Liver (tissue), 8 donors: ENCODE measurements at regions not wholly inside any gene's neighbourhood (a gene's known extent, or its start where the extent isn't known, plus 50 kb on each side); places are given as distances from the start of the nearest gene placed in this dataset.

ENCODE experiments used
- DNase-seq: peaks from one replicate; pipeline ENCODE4 v3.0.0-alpha.2; 2017; ENCODE audit warnings: low spot score
- H3K27ac ChIP-seq, 2 donors: one replicate each; pipeline ENCODE4 v1.7.0; 2013; ENCODE audit warnings: inconsistent platforms in 2 of 2, low read length in 2 of 2, control low read depth in 1 of 2, low read depth in 1 of 2, mild to moderate bottlenecking in 1 of 2
- H3K27me3 ChIP-seq, 4 donors: one replicate each; pipeline versions ENCODE4 v1.6.1 to v1.7.0; 2013; ENCODE audit warnings: low read length in 3 of 4, inconsistent platforms in 1 of 4, mild to moderate bottlenecking in 1 of 4, moderate library complexity in 1 of 4; ENCODE audit not compliant: control insufficient read depth in 4 of 4, insufficient read depth in 4 of 4
- H3K36me3 ChIP-seq, 4 donors: one replicate each; pipeline versions ENCODE4 v1.6.1 to v1.7.0; 2013; ENCODE audit warnings: low read length in 3 of 4, mild to moderate bottlenecking in 3 of 4, low read depth in 1 of 4, moderate library complexity in 1 of 4; ENCODE audit not compliant: control insufficient read depth in 4 of 4, insufficient read depth in 3 of 4
- H3K4me1 ChIP-seq, 4 donors: one replicate each; pipeline versions ENCODE4 v1.6.1 to v1.7.0; 2013; ENCODE audit warnings: low read length in 3 of 4, mild to moderate bottlenecking in 3 of 4, moderate library complexity in 1 of 4; ENCODE audit not compliant: control insufficient read depth in 4 of 4, insufficient read depth in 4 of 4
- H3K4me3 ChIP-seq, 3 donors: one replicate each; pipeline versions ENCODE4 v1.6.1 to v1.7.0; 2013; ENCODE audit warnings: low read length in 3 of 3, control low read depth in 1 of 3, low read depth in 1 of 3, mild to moderate bottlenecking in 1 of 3
- H3K9ac ChIP-seq, 2 donors: one replicate each; pipeline ENCODE4 v1.7.0; 2013; ENCODE audit warnings: low read length in 2 of 2, mild to moderate bottlenecking in 2 of 2, moderate library complexity in 2 of 2, control low read depth in 1 of 2, low read depth in 1 of 2
- H3K9me3 ChIP-seq, 4 donors: one replicate each; pipeline versions ENCODE4 v1.6.1 to v1.7.0; 2013; ENCODE audit warnings: low read length in 3 of 4; ENCODE audit not compliant: control insufficient read depth in 4 of 4
- FOXA1 ChIP-seq: IDR thresholded peaks from 2 replicates; pipeline ENCODE4 v1.6.1; 2016; ENCODE audit warnings: antibody characterized with exemption
- FOXA2 ChIP-seq: IDR thresholded peaks from 2 replicates; pipeline ENCODE4 v1.6.1; 2016; ENCODE audit warnings: antibody characterized with exemption
- GABPA ChIP-seq, 2 donors: IDR thresholded peaks in 1 of 2; conservative IDR thresholded peaks in 1 of 2; 2 replicates each; pipeline ENCODE4 v1.6.1; 2016; ENCODE audit warnings: antibody characterized with exemption in 2 of 2, mild to moderate bottlenecking in 1 of 2, moderate library complexity in 1 of 2
- HNF4A ChIP-seq, 2 donors: conservative IDR thresholded peaks; 2 replicates each; pipeline ENCODE4 v1.6.1; 2016; ENCODE audit warnings: antibody characterized with exemption in 2 of 2, mild to moderate bottlenecking in 2 of 2
- HNF4G ChIP-seq: IDR thresholded peaks from 2 replicates; pipeline ENCODE4 v1.6.1; 2016; ENCODE audit warnings: antibody characterized with exemption
- JUND ChIP-seq, 2 donors: IDR thresholded peaks; 2 replicates each; pipeline ENCODE4 v1.6.1; 2016; ENCODE audit warnings: antibody characterized with exemption in 2 of 2
- NR2F2 ChIP-seq: IDR thresholded peaks from 2 replicates; pipeline ENCODE4 v1.6.1; 2016; ENCODE audit warnings: antibody characterized with exemption
- RAD21 ChIP-seq, 2 donors: IDR thresholded peaks; 2 replicates each; pipeline ENCODE4 v1.6.1; 2016; ENCODE audit warnings: antibody characterized with exemption in 2 of 2, mild to moderate bottlenecking in 2 of 2
- RXRA ChIP-seq, 2 donors: IDR thresholded peaks; 2 replicates each; pipeline ENCODE4 v1.6.1; 2017 to 2018; ENCODE audit warnings: antibody characterized with exemption in 2 of 2, mild to moderate bottlenecking in 1 of 2
- SP1 ChIP-seq: IDR thresholded peaks from 2 replicates; pipeline ENCODE4 v1.6.1; 2018; ENCODE audit warnings: antibody characterized with exemption, mild to moderate bottlenecking
- YY1 ChIP-seq: IDR thresholded peaks from 2 replicates; pipeline ENCODE4 v1.6.1; 2016; ENCODE audit warnings: antibody characterized with exemption, mild to moderate bottlenecking
- WGBS: extraction: QIAGEN DNeasy Blood & Tissue Kit; methylation state at CpG from one replicate; pipeline ENCODE4 v1.1.7; 2013; 5-methylcytosine and 5-hydroxymethylcytosine counted together
- TF ChIP-seq, protein P1 (sequence below): fragments of 150-350 bp; IDR thresholded peaks from 2 replicates; pipeline ENCODE4 v1.5.1; 2017; ENCODE audit warnings: improper control_type of control experiment, low read depth, low read length; ENCODE audit not compliant: missing input control
- TF ChIP-seq, protein P2 (sequence below): IDR thresholded peaks from 2 replicates; pipeline ENCODE4 v1.6.1; 2016; ENCODE audit warnings: antibody characterized with exemption
- donor health status: healthy.
- donor health status: healthy.
- donor health status: healthy.
- donor health status: healthy.
- donor health status: healthy.

DNA sequence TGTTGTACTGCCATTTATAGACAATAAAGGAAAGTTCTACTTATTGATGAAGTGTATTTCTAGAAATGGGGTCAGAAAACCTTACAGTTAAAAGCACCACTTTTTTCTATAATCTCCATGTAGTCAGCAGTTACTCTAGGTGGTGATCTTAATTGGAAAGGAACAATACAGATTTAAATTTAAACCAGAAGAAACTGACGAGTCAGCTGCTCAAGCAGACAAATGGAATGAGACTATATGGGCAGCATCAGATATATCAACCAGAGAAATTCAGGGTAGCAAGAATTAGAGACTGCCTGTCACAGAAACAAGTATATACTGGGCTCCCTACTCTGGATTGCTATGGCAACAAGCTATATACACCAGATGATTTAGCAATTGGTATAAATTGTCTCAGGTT, 99.6 kb upstream of the SCG2 start:
- Histone ChIP-seq H3K27ac (no peak overlapping the region), H3K27me3 (no peaks in the 10 kb centered on the region), H3K9ac (no peak overlapping the region), H3K4me1 (no peaks in the 10 kb centered on the region), H3K9me3 (no peaks in the 10 kb centered on the region), H3K36me3 (no peaks in the 10 kb centered on the region), H3K4me3 (no peak overlapping the region)
- 77% methylated on average over 1 of the region's 1 CpG for WGBS
- TF ChIP-seq, protein P1, sequence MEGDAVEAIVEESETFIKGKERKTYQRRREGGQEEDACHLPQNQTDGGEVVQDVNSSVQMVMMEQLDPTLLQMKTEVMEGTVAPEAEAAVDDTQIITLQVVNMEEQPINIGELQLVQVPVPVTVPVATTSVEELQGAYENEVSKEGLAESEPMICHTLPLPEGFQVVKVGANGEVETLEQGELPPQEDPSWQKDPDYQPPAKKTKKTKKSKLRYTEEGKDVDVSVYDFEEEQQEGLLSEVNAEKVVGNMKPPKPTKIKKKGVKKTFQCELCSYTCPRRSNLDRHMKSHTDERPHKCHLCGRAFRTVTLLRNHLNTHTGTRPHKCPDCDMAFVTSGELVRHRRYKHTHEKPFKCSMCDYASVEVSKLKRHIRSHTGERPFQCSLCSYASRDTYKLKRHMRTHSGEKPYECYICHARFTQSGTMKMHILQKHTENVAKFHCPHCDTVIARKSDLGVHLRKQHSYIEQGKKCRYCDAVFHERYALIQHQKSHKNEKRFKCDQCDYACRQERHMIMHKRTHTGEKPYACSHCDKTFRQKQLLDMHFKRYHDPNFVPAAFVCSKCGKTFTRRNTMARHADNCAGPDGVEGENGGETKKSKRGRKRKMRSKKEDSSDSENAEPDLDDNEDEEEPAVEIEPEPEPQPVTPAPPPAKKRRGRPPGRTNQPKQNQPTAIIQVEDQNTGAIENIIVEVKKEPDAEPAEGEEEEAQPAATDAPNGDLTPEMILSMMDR = no peak
- TF ChIP-seq NR2F2 (no peak), GABPA (IDR thresholded peaks at IDR 0.05 in 1 of 2, conservative IDR thresholded peaks at IDR 0.05 in 1 of 2) (no peak), HNF4G (no peak), YY1 (no peak)
- no peak for DNase-seq

DNA sequence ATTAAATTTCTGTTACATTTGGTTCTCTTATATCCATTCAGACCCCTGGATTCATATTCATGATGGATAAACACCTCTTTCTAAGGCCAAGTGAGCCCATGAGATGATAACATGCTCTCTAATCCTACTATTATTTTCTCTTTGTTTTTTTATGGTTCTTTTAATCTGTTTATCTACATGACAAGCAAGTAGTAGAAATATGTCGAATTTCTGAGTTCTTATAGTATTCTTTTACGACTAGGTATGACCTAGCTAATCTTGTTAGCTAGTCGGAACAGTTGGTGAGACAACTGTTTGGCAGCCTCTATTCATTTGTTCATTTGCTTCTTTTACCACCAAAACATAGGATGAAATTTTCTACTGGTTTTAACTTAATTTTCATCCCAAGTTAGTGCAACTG, 98.1 kb upstream of the SCG2 start:
- no peaks in the 10 kb centered on the region for H3K36me3 ChIP-seq
- H3K9me3 ChIP-seq = no peaks in the 10 kb centered on the region
- TF ChIP-seq FOXA2 = no peak
- TF ChIP-seq NR2F2 = no peak
- no peak for TF ChIP-seq RAD21 (IDR thresholded peaks at IDR 0.05)
- TF ChIP-seq YY1 = no peak
- TF ChIP-seq HNF4A (conservative IDR thresholded peaks at IDR 0.05) = no peak
- TF ChIP-seq RXRA (IDR thresholded peaks at IDR 0.05) = no peak
- H3K27ac ChIP-seq = no peak overlapping the region
- WGBS = 84% methylated on average over 3 of the region's 3 CpGs
- no peaks in the 10 kb centered on the region for H3K4me1 ChIP-seq
- H3K4me3 ChIP-seq = no peak overlapping the region
- no peaks in the 10 kb centered on the region for H3K27me3 ChIP-seq
- H3K9ac ChIP-seq = no peak overlapping the region
- no peak for DNase-seq

DNA sequence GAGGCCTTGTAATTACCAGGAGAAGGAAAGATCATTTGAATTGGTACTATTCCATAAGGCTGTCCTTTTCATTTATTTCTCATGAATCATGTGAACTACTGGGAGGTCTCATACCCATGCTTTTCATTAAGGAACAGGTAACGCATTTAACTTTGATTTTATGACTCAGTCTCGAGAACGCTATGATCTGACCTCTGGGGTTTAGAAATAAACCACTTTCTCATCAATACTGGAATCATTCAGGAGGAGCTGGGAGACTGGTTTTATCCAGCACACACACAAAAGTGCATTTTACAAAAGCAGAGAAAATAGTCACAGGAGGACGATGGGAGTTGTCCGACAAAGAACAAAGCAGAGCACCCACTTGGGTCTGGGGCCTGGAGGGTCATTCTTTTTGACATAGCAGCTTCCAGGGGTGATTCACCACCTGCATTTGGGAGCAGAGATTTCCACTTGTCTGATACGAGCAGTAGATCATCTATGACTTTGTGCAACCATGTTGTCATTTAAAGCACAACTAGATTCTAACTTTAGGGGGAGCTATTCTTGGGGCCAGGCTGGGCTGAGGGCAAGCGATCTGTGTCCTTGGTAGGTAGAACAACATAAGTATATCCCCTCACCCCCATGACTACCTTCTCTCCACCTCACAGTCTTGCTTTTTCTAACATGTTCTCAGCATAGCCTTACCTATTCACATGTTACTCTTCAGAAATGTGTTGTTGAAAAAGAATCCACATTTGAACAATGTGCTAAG, 95.9 kb upstream of the SCG2 start:
- H3K4me3 ChIP-seq = no peak overlapping the region
- H3K4me1 ChIP-seq = no peaks in the 10 kb centered on the region
- no peaks in the 10 kb centered on the region for H3K27me3 ChIP-seq
- no peak overlapping the region for H3K27ac ChIP-seq
- H3K36me3 ChIP-seq = no peaks in the 10 kb centered on the region
- DNase-seq = no peak
- H3K9me3 ChIP-seq = no peaks in the 10 kb centered on the region
- no peak for TF ChIP-seq SP1
- TF ChIP-seq, protein P2, sequence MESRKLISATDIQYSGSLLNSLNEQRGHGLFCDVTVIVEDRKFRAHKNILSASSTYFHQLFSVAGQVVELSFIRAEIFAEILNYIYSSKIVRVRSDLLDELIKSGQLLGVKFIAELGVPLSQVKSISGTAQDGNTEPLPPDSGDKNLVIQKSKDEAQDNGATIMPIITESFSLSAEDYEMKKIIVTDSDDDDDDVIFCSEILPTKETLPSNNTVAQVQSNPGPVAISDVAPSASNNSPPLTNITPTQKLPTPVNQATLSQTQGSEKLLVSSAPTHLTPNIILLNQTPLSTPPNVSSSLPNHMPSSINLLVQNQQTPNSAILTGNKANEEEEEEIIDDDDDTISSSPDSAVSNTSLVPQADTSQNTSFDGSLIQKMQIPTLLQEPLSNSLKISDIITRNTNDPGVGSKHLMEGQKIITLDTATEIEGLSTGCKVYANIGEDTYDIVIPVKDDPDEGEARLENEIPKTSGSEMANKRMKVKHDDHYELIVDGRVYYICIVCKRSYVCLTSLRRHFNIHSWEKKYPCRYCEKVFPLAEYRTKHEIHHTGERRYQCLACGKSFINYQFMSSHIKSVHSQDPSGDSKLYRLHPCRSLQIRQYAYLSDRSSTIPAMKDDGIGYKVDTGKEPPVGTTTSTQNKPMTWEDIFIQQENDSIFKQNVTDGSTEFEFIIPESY = no peak
- no peak for TF ChIP-seq JUND (IDR thresholded peaks at IDR 0.05)
- TF ChIP-seq FOXA1 = no peak
- H3K9ac ChIP-seq = no peak overlapping the region
- WGBS = 90% methylated on average over 7 of the region's 7 CpGs
